GM21723 (cell line): ENCODE measurements at regions not wholly inside any gene's neighbourhood (a gene's known extent, or its start where the extent isn't known, plus 50 kb on each side); places are given as distances from the start of the nearest gene placed in this dataset.
"Not testable (repeated sequence)": the region's sequence is repeated elsewhere in the genome, so short reads cannot be mapped to it uniquely, and the experiment has no call there.

ENCODE experiments used
- ATAC-seq: cut with Tn5 transposase; IDR thresholded peaks from one replicate; pipeline ENCODE4 v1.9.1; 2021; ENCODE audit warnings: mild to moderate bottlenecking, moderate library complexity; ENCODE audit not compliant: unreplicated experiment

GRCh38 chr12:87196321-87196720, 832.9 kb downstream of the C12orf50 start:
- no peak for ATAC-seq

DNA sequence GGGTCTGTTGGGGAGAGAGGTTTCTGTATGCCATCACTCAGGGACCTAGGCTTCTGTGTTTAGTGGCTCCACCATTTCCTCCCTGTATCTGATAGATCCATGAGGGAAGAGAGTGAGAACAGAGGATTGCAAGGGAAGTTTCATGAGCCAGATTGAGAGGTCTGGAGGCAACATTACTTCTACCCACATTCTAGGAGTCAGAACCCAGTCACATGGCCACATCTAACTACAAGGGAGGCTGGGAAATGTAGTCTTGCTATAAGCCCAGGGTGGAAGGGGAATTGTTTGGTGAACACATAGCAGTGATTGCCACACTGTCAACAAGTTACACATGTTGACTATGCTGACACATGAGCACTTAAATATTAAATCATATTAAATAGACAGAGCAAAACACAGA, 834.8 kb downstream of the C12orf50 start:
- not testable (repeated sequence) for ATAC-seq

DNA sequence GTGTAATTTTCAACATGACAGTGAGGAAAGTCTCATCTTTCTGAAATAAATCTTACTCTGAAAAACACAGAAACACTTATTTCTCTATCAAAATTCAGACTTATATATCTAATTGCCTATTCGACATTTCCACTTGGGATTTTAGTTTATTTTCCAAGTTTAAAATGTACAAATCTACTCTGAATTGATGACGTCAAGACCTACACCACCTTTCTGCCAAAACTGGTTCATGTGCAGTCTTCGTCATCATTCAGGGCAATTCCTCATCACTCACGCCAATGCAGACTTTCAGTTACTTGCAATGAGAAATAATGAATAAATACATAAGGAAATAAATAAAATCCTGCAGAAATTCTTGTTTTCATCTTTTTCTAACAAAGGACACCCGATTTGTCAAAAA, 843.8 kb downstream of the C12orf50 start:
- no peak for ATAC-seq

DNA sequence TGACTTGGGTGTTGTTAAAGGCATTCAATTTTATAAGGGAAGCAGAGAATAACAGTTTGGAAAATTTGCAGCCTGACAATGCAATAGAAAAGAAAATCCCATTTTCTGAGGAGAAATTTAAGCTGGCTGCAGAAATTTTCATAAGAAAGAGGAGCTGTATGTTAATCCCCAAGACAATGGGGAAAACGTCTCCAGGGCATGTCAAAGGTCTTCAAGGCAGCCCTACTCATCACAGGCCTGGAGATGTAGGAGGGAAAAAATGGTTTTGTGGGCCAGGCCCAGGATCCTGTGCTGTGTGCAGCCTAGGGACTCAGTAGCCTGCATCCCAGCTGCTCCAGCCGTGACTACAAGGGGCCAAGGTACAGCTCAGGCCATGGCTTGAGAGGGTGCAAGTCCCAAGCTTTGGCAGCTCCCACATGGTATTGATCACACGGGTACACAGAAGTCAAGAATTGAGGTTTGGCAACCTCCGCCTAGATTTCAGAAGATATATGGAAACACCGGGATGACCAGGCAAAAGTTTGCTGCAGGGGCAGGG, 846.4 kb downstream of the C12orf50 start:
- no peak for ATAC-seq

- ATAC-seq = no peak
These were observed 857.8 kb downstream of the C12orf50 start for GRCh38 chr12:87171356-87171755.

DNA sequence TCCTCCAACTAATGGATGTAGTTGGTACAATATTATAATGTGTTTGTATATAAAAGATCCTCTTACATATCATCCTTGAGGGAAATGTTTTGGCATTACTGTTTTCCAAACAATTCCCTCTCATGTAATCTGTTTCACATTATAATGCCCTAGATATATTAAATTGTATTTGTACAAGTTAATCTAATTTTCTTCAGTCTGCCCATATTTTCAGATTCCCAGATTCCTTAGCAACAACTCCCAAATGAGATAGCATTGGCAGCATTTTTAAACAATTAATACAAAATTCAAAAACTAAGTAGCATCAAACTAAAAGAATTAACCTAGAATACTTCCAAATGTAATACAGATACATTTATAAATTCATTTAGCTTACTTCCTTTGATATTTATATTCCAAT, 860.2 kb downstream of the C12orf50 start:
- no peak for ATAC-seq

- no peak for ATAC-seq
These were observed 863.3 kb downstream of the C12orf50 start for GRCh38 chr12:87165733-87166375.

DNA sequence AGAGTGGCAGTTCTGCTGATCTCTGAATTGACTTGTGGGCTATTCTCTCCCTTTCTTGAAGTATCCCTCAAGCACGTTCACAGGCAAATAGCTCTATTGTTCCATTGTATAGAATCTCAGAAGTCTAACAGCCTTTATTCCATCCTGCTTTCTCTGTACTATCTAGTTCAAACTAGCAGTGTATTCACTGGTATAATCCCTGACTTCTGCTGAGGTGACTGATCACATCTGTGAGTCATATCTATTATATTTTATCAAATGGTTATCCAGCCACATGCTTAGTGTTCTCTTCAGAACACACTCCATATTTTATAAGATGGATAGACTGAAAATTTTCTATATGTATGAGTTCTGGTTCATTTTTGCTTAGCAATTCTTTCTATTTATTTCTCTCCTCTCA, 866.1 kb downstream of the C12orf50 start:
- no peak for ATAC-seq

DNA sequence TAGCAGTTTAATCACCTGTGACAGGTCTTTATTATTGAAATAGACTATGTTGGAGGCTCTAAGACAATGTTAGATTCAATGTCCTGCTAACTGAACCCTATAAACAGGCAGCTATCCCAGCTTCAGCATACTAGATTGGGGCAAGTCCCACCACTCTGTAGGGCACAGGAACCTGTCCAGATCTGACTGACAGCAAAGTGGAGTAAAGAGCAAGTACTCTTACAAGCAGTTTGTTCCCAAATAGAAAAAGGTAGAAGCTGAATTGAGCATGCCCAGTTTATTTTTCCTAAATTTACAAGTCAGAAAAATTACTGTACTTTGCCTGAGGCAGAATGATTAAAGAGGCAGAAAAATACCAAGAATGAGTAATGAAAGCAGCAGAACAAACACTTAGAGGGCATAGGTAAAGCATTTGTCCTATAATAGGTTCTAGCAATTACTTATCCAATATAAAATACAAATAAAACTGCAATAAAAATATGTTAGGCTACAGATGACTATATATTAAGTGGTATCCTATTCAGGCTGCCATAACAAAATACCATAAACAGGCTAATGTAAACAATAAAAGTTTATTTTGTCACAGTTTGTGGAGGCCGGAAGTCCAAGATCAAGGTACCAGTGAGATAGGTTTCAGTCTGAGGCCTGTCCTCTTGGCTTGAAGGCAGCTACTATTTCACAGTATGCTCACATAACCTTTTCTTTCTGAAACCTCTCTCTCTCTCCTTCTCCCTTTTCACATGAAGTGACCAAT, 868.2 kb downstream of the C12orf50 start:
- no peak for ATAC-seq

DNA sequence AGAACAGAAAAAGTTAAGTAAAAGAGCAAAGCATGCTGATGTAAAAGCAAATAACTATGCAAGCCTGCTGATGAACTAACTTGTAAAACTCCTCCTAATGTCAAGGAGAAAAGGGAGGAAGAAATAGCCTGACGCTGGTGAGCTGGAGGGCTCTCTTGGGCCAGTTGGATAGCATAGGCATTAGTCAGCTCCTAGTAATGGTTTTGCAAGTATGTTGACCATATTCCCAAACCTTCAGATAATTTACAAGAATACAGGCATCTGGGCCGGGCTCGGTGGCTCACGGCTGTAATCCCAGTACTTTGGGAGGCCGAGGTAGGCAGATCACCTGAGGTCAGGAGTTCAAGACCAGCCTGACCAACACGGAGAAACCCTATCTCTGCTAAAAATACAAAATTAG, 871.4 kb downstream of the C12orf50 start:
- ATAC-seq = no peak

DNA sequence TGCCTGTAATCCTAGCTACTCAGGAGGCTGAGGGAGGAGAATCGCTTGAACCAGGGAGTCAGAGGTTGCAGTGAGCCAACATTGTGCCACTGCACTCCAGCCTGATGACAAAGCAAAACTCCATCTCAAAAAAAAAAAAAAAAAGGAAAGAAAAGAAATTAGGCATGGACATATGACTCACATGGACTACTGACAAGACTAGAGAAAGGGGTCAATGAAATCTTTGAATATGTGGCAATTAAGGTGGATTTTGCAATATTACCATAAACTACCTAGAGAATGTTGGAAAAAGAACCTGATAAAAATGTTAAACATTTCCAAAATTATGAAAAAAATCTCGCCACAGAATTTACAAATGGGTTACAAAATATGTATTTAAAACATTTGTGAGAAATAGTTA, 873.6 kb downstream of the C12orf50 start:
- ATAC-seq = no peak

DNA sequence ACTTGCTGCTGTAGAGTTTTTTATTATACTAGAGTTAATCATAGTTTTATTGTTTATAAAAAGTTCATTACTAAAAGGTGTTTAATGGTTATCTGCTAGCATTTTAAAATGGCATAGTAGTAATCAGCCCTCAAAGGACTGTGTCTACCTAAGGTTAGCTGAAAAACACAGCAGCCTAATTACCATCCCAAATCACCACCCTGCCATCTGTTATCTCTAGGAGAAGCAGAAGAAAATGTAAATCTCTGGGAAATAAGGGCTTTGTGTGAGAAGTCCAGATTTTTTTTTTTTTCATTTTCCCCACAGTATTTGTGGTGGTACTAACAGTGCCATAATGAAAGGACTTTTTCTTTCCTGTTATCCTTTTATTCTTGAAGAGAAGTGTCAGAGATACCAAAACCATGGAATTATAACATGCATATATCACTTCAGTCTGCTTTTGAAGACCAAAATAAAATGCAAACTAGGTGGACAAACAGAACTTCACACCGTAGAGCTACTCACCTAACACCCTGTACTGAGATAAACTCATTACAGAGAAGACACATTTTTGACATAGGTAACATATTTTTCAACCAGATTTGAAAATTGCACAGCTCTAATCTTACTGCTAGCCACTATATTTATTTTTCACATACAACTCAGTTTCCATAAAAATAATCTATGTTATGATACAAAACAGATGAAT, 876.2 kb downstream of the C12orf50 start:
- no peak for ATAC-seq

- no peak for ATAC-seq
These were observed 877.1 kb downstream of the C12orf50 start for GRCh38 chr12:87152075-87152474.

GRCh38 chr12:87150969-87151662, 878.1 kb downstream of the C12orf50 start:
- ATAC-seq = peak; percentile 92

- no peak for ATAC-seq
These were observed 886.2 kb upstream of the MGAT4C start for GRCh38 chr12:87142342-87142741.

- ATAC-seq = no peak
These were observed 884.9 kb upstream of the MGAT4C start for GRCh38 chr12:87141091-87141490.

DNA sequence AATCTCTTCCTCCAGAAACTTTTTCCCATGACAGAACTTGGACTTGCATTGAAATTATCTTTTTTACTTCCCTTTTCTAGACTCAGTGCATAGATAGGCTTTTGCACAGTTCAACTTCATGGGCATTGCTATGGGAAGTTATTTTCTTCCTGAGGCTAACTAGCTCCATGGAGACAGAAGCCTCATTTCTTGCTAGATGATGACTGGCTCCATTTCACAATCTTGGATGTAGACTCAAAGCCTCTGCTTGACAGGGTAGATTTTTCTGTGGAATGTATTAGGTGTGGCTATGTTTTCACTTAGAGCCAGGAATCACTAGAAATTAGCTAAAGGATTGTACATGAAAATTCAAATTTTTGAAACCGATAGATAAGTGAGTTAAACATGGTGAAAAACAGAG, 884.1 kb upstream of the MGAT4C start:
- no peak for ATAC-seq

DNA sequence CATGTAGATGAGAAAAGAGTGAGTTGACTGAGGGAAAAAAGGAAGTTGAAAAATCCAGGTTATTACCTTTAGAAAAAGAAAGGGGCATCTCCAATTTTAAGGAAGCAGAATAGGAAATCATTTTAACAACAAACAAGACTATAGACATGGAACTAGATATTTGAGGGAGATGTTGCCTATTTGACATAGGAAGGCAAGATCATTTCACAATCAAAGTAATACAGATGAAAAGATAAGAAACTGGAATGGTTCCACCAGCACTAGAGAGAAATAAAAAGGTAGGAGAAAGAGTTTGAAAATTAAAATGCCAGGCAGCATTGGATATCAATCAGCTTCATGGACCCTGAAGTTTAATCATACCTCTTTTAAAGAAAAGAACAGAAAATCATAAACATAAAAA, 881.0 kb upstream of the MGAT4C start:
- ATAC-seq = no peak

GRCh38 chr12:87136330-87136976, 880.3 kb upstream of the MGAT4C start:
- no peak for ATAC-seq

DNA sequence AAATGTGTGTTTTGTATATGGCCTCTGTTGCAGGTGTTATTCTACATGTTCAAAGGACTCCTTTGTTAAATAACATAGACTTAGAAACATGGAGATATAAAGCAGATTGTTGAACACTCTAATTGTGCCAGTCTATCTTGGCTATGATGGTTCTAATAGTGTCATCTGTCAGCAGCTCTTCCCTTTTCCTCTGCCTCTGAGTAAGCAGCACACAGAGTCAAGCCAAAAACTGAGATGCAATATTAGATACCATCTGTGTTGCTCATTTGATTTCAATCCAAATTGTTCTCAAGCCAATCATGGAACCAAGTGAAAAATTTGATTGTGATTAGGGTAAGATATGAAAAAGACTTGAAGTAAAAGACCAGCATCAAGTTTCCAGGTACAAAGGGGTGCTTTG, 871.1 kb upstream of the MGAT4C start:
- ATAC-seq = no peak

GRCh38 chr12:87121896-87122295, 865.7 kb upstream of the MGAT4C start:
- no peak for ATAC-seq
